A549 (cell line): ENCODE measurements at regions not wholly inside any gene's neighbourhood (a gene's known extent, or its start where the extent isn't known, plus 50 kb on each side); places are given as distances from the start of the nearest gene placed in this dataset.

Source experiments
- BHLHE40 ChIP-seq: IDR thresholded peaks from 2 replicates; pipeline ENCODE4 v1.6.1; 2012; ENCODE audit warnings: low read depth, low read length, inconsistent platforms
- CTCF ChIP-seq: fragments of >200 bp; sonication (Bioruptor Twin); formaldehyde crosslinking; IDR thresholded peaks from 3 replicates; pipeline ENCODE4 v1.5.1; 2016
- EP300 ChIP-seq, 2 experiments: fragments of >200 bp; sonication (Bioruptor Twin); formaldehyde crosslinking; IDR thresholded peaks; 2 replicates in 1 of 2; 3 replicates in 1 of 2; pipeline ENCODE4 v1.6.1; 2016 to 2017
- MAX ChIP-seq: IDR thresholded peaks from 2 replicates; pipeline ENCODE4 v1.6.1; 2012

GRCh38 chr13:73321043-73321442 is 262.2 kb downstream of the KLF5 start:
- TF ChIP-seq EP300 (IDR thresholded peaks at IDR 0.05), result no peak
- no peak for TF ChIP-seq CTCF
- TF ChIP-seq BHLHE40, result no peak
- TF ChIP-seq MAX, result no peak
